Activated gamma-delta T cell treated with Interleukin-2 at 50 U/mL for 16 hours (primary cell): ENCODE measurements at regions not wholly inside any gene's neighbourhood (a gene's known extent, or its start where the extent isn't known, plus 50 kb on each side); places are given as distances from the start of the nearest gene placed in this dataset.
"Not testable (repeated sequence)": the region's sequence is repeated elsewhere in the genome, so short reads cannot be mapped to it uniquely, and the experiment has no call there.

ENCODE experiments used
- DNase-seq: peaks from one replicate; pipeline ENCODE4 v3.0.0-alpha.2; 2020

GRCh38 chr4:82247171-82247570, 126.6 kb downstream of the HNRNPD start:
- DNase-seq: no peak

GRCh38 chr4:82241534-82241933, 132.3 kb downstream of the HNRNPD start:
- no peak for DNase-seq

GRCh38 chr4:82240410-82240809, 133.4 kb downstream of the HNRNPD start:
- DNase-seq: no peak

GRCh38 chr4:82237142-82237541, 136.6 kb downstream of the HNRNPD start:
- DNase-seq: not testable (repeated sequence)

GRCh38 chr4:82235346-82235745, 138.4 kb downstream of the HNRNPD start:
- DNase-seq: no peak

GRCh38 chr4:82232891-82233290, 140.9 kb downstream of the HNRNPD start:
- no peak for DNase-seq

GRCh38 chr4:82231806-82232205, 142.0 kb downstream of the HNRNPD start:
- no peak for DNase-seq

GRCh38 chr4:82230306-82230705, 143.5 kb downstream of the HNRNPD start:
- no peak for DNase-seq

- no peak for DNase-seq
Measured at GRCh38 chr4:82225030-82225429, 148.8 kb downstream of the HNRNPD start.

- DNase-seq: peak; percentile 7
Measured at GRCh38 chr4:82223715-82224114, 150.1 kb downstream of the HNRNPD start.

GRCh38 chr4:82219346-82219745, 154.4 kb downstream of the HNRNPD start:
- no peak for DNase-seq

- DNase-seq: no peak
Measured at GRCh38 chr4:82217986-82218715, 155.6 kb downstream of the HNRNPD start.

GRCh38 chr4:82216219-82216618, 157.6 kb downstream of the HNRNPD start:
- DNase-seq: no peak

- no peak for DNase-seq
Measured at GRCh38 chr4:82215800-82216199, 158.0 kb downstream of the HNRNPD start.

- DNase-seq: no peak
Measured at GRCh38 chr4:82215039-82215438, 158.8 kb downstream of the HNRNPD start.

GRCh38 chr4:82213485-82214417, 160.0 kb downstream of the HNRNPD start:
- no peak for DNase-seq

- DNase-seq: peak; percentile 18
Measured at GRCh38 chr4:82201805-82202641, 171.8 kb downstream of the HNRNPD start.

GRCh38 chr4:82201303-82201702, 172.5 kb downstream of the HNRNPD start:
- no peak for DNase-seq

GRCh38 chr4:82200046-82200445, 173.7 kb downstream of the HNRNPD start:
- no peak for DNase-seq

GRCh38 chr4:82194329-82194728, 179.5 kb downstream of the HNRNPD start:
- DNase-seq: no peak

- no peak for DNase-seq
Measured at GRCh38 chr4:82192017-82192673, 181.6 kb downstream of the HNRNPD start.

- DNase-seq: no peak
Measured at GRCh38 chr4:82181789-82182188, 192.0 kb downstream of the HNRNPD start.

- DNase-seq: no peak
Measured at GRCh38 chr4:82172186-82172585, 201.6 kb downstream of the HNRNPD start.
